Stimulated activated CD4-positive, alpha-beta T cell treated with anti-CD3 and anti-CD28 coated beads, Interleukin-2, amount 100 ng/mL, for 48 hours (primary cell): ENCODE measurements at regions not wholly inside any gene's neighbourhood (a gene's known extent, or its start where the extent isn't known, plus 50 kb on each side); places are given as distances from the start of the nearest gene placed in this dataset.
"Not testable (repeated sequence)": the region's sequence is repeated elsewhere in the genome, so short reads cannot be mapped to it uniquely, and the experiment has no call there.

Experiments
- DNase-seq, 2 donors: peaks; one replicate each; pipeline ENCODE4 v3.0.0-alpha.2; 2020

- peak; percentile 13 to 25 for DNase-seq
Measured at GRCh38 chr3:106423321-106424225, 554.8 kb upstream of the CBLB start.

- DNase-seq = no peak
Measured at GRCh38 chr3:106425026-106425425, 556.2 kb upstream of the CBLB start.

- no peak for DNase-seq
Measured at GRCh38 chr3:106425916-106426315, 557.1 kb upstream of the CBLB start.

GRCh38 chr3:106428565-106428994, 559.8 kb upstream of the CBLB start:
- peak; percentile 21 to 30 for DNase-seq

GRCh38 chr3:106431721-106432120, 562.9 kb upstream of the CBLB start:
- DNase-seq = no peak

- DNase-seq = no peak
Measured at GRCh38 chr3:106435899-106436453, 567.2 kb upstream of the CBLB start.

GRCh38 chr3:106438887-106439286, 570.1 kb upstream of the CBLB start:
- DNase-seq = no peak

GRCh38 chr3:106440672-106441071, 571.9 kb upstream of the CBLB start:
- no peak for DNase-seq

GRCh38 chr3:106446271-106446670, 577.5 kb upstream of the CBLB start:
- DNase-seq = no peak

GRCh38 chr3:106447723-106448301, 579.0 kb upstream of the CBLB start:
- DNase-seq = no peak

- not testable (repeated sequence) for DNase-seq
Measured at GRCh38 chr3:106448372-106448966, 579.7 kb upstream of the CBLB start.

GRCh38 chr3:106452096-106452495, 583.3 kb upstream of the CBLB start:
- DNase-seq = no peak

- no peak for DNase-seq
Measured at GRCh38 chr3:106454497-106454896, 585.7 kb upstream of the CBLB start.

GRCh38 chr3:106457281-106458180, 588.7 kb upstream of the CBLB start:
- DNase-seq = no peak

GRCh38 chr3:106458952-106459351, 590.1 kb upstream of the CBLB start:
- no peak for DNase-seq

GRCh38 chr3:106466881-106467280, 598.1 kb upstream of the CBLB start:
- DNase-seq = no peak

GRCh38 chr3:106473576-106474475, 605.0 kb upstream of the CBLB start:
- peak; percentile 16 to 30 for DNase-seq

- DNase-seq = no peak
Measured at GRCh38 chr3:106482451-106482850, 613.6 kb upstream of the CBLB start.

- no peak for DNase-seq
Measured at GRCh38 chr3:106485217-106485616, 616.4 kb upstream of the CBLB start.

GRCh38 chr3:106485802-106486201, 617.0 kb upstream of the CBLB start:
- no peak for DNase-seq

- DNase-seq = not testable (repeated sequence)
Measured at GRCh38 chr3:106486945-106487639, 618.3 kb upstream of the CBLB start.
